Stimulated activated CD4-positive, alpha-beta T cell treated with anti-CD3 and anti-CD28 coated beads, Interleukin-12 subunit alpha, Interleukin-12 subunit beta, amount 100 ng/mL, for 24 hours (primary cell): ENCODE measurements at regions not wholly inside any gene's neighbourhood (a gene's known extent, or its start where the extent isn't known, plus 50 kb on each side); places are given as distances from the start of the nearest gene placed in this dataset.

Experiments used
- DNase-seq, 2 experiments: peaks; one replicate each; pipeline ENCODE4 v3.0.0-alpha.2; 2020; ENCODE audit warnings: low read depth in 2 of 2

DNA sequence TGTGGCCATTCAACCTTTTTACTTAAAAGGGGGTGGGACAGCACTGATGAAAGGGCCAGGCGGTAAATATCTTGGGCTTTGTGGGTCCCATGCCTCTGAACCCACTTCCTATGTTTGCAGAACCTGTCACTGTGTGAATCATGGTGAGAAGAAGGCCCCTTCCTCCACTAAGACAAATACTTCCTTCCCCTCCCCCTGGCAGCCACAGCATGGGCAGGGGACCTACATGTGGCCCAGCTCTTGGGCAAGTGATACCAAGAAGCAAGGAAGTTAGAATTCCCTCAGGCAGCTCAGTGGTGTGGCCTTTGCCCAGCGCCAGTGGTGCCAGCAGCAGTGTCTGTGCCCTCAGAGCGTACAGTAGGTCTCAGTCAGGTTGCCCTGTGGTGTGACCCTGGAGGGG, 168.6 kb downstream of the TRIM33 start:
- DNase-seq: no peak

DNA sequence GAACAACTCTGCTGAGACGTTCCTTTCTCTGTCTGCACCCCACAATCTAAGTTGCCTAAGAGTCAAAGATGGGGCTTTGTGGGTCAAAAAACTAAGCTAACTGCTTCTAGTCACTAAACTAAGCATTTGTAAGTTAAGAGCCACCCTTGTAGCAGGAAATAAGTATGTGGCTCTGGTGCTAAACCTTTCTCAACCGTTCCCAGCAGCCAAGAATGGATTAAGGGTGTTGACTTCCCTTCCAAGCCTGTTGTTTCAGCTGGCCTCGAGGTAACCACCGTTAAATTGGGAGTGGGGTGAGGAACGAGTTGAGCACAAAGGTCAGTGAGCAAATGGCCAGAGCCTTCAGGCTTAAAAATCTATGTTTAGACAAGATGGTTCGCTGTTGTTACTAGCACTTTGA, 169.1 kb downstream of the TRIM33 start:
- no peak for DNase-seq

DNA sequence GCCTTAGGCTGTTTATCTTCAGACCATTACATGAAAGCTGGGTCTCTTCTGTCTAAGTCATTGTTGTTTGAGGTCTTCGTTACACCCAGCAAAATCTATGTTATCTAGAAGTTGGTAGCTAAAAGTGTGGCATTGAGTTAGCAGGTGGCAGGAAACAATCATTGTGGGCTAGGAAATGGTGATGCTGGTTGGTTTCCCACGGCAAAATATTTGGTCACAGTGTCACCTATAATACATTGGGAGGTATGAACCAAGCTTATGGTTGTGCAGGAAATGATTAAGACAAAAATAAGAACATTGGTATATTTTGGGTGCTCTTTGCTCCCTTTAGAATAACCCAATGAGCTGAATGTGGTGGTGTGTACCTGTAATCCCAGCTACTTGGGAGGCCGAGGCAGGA, 169.7 kb downstream of the TRIM33 start:
- DNase-seq: no peak

DNA sequence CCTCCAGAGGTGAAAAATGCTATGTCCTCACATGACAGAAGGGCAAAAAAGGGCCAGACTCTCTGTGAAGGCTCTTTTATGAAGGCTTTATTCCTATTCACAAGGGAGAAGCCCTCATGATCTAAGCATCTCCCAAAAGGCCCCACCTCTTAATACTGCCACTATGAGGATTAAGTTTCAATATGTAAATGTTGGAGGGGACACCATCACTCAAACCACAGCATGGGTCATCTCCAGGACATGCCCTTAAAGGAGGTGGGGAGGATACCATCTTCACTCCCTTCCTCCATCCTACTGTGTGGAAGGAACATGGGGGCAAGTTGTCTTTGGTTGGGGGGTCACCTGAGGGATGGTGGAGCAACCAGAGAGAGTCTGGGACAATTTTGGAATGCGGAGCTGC, 170.1 kb downstream of the TRIM33 start:
- DNase-seq: no peak

DNA sequence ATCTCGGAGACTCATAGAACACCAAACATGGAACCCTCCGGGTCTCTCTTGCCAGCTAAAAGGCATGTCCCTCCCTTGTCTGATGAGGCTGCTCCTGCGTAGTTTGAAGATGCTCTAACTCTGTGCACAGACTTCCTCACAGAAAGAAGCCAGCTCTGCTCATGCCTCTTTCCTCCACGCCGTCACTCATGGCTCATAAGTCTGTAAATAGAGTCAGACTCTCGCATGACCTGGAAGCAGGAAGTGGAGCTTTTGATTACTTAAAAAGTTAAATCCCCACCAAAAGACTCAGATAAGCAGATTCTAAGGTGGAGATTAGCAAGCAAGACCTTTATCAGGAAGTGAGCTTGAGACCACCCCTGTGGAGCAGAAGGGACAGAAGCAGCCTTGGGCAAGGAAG, 171.6 kb downstream of the TRIM33 start:
- DNase-seq: no peak

DNA sequence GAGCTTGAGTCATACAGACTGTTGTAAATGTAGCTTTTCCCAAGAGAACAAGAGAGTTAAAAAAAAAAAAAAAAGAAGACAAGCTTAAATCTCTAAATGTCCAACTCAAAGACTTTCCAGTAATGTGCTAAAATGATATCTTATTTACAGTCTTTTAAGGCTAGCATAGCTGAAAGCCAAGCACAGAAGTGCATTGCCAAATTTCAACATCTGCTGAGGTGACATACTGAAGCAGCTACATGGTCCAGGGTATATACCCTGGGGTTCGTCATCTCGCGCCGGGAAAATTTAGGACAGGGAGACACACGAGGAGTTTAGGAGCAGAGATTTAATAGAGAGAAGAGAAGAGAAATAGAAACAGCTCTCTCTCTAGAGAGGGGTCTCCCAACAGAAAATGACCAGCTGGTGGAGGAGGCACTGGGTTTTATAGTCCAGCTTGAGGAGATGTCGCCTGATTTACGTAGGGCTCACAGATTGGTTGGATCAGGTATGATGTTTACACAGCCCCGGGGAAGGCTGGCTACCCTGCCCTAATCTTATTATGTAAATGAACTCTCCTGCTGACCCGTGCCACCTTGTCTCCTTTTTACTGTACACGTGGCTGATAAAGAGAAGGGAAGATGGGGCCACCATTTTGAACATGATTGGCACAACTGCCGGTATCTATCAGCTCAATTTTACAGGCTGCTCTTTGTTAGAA, 172.7 kb downstream of the TRIM33 start:
- no peak for DNase-seq

DNA sequence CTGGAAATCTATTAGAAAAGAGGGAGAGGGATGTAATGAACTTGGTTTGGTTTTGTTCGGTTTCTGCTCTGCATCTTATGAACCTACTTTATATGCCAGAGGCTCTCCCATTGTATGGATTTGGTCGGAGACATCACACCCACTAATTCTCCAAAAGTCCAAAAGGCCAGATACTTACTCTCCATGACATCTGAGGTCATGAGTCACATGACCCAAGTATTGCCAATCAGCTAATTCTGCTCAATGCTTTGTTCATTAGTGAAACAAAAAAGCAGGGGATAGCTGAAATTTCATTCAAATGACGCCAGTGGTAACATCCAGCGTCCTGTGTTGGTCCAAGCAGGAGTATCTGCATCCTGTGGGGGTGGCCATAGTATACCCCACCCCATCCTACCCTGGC, 173.6 kb downstream of the TRIM33 start:
- no peak for DNase-seq

DNA sequence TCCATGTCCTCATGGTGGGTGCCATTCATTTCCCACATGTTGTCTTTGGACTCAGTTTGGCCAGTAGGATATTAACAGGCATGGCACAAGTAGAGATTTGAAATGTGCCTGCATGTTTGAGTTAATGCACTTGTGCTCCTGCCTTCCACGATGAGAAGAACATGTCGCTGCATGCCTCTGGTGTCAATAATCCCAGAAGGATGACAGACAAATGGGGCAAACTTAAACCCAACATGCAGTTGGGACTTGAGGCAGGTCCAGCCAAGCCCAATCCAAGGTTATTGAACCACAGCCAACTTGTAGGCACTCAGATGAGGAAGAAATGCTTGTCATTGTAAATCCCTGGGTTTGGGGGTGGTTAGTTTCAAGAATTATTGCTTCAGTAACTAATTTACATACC, 174.6 kb downstream of the TRIM33 start:
- DNase-seq: no peak

DNA sequence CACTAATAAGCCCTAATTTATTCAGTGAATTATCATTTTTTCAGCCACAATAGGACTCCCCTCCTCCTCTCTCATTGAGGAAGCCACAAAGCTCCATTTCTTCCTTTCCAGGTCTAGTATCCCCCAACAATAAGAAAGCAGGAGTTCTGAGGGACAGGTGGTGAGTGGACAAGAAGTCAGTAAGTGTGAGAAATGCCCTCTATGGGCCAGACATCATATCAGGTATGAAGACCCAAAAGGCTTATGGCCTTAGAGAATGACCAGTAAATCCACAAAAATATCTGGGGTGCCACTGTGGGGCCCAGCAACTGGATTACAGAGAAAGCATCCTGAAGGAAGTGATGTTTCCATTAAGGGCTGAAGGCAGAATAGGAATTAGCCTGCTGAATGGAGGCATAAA, 175.7 kb downstream of the TRIM33 start:
- DNase-seq: no peak

DNA sequence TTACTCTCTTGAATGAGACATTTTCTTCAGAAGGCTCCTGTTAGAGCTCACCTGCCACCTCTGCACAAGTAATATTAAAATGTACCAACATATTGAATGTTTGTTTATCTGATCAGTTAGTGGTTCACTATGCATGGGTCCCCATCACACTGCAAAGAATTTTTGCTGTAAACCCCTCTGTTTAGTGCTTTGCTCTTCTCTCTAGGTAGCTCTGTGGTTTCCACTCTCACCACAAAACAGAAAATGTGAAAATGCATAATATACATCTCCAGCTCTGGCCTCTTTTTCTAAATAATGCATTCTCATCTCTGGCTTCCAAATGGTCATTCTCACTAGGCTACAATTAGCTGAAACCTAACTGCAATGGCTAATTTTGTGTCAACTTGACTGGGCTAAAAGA, 176.7 kb downstream of the TRIM33 start:
- DNase-seq: no peak

DNA sequence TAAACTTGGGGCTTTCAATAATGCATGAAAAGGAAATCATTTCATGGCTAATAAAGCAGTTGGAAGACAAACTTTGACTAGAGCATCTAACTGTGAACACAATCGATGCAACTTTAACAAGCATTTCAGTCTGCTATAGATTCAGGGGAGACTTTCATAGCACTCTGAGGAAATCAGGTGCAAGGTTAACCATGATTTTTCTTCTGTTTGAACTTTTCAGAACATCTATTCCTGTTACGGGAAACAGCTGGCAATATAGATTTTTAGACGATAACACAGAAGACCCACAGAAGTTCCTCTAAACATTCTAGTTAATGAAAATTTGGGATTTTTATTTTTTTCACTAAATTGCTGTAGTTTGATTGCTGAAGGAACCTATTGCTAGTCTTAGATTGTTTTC, 177.3 kb downstream of the TRIM33 start:
- no peak for DNase-seq

DNA sequence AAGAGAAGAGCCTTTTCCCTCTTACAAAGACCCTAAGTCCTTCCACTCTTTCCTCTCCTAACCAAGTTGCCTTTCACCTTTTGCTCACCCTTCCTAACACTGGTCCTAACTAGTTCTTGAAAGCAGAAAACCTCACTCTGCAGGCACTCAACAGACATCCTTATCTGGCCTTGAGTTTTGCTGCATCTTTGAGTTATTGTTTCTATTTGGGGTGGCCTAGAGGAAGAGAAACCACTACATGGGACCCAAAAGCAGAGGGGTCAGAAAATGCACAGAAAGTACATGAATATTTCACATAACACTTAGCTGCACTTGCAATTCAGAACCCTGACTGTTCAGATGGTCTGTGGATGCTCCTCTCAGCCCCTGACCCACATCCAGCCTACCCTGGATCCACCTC, 178.3 kb upstream of the SYT6 start:
- DNase-seq: no peak

DNA sequence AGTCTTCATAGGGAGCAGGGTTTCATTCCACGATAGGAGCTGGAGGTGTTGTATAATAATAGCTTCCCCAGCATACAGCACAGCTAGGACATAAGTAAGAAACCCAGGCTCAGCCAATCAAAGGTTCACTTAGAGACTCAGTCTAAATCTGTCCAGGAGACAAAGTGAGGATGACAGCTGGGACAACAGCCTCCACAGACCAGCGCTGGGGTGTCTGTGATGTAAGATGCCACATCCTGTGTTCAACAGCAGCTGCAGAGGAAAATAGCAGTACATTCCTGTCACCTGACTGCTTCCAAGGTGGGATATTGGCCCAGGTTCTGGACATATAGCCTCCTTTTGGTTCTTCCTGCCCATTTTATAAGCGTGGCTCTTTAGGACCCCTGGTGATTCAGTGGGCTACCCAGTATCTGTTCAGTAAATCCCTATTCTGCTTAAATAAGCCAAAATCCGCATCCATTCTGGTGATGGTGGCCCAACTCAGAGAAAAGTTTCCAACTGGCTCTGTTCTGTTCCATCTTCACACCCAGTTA, 176.8 kb upstream of the SYT6 start:
- no peak for DNase-seq

DNA sequence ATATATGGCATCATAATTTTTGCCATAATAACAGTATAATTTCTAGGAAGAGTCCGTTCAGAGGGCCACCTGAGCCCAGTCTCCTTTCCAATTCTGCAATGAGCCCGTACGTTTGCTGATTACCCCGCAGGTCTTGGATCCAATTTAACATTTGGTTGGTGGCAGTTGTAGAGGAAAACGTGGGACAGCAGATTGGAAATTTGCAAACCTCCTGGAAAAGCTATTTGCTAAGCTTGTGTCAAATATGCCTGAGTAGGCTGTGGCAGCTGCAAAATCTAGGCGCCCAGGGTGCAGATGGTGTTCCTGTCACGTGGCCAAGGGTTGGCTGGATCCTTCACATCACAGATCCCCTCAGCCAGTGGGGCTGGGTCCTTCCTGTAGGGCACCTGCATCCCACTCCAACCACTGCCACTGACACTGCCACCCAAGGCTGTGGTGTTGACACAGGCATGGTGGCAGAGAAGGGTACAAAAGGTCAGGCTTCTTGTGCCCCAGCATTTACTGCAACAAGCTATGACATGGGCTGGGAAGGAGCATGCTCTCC, 174.8 kb upstream of the SYT6 start:
- DNase-seq: no peak

DNA sequence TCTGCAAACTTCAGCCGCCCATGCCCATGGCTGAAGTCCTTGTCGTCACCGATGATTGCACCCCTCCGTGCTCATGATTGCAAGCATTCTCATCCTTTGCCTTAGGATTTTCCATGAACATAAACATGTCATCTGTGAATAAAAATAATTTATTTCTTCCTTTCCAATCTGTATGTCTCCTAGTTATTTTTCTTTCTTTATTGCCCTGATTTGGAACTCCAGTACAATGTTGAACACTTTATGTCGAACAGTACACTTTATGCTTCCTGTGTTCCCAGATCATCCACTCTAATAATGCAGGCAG, 170.9 kb upstream of the SYT6 start:
- DNase-seq: no peak

DNA sequence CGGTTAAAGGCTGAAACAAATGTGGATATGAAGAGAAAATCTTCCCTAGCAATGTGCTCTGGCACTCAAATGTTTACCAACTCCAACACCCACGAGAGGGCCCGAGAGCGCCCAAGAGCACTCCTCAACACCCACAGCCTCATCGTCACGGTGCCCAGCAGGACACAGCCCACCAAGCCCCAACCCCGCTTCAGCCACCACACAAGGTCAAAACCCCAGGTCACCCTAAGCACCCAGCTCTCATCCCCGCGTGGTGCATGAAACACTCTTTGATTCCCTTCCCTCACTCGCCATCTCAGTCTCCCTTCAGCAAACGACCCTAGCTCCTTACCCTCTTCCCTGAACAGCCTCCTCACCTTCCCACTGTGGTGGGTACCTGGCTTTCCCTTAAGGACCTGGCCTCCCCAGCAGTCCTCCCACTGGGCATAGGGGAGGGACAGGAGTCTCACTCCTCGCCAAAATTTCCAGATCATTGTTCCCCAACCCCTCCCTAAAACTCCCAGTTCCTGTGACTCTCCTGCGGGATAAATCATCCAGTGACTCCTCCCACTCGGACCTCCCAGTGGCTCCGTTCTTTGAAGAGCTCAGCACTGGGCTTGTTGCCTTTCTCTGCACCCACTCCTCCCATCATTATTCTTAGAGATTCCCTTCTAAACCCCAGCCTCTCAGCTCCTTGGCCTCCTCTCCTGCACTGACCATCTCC, 170.4 kb upstream of the SYT6 start:
- no peak for DNase-seq

DNA sequence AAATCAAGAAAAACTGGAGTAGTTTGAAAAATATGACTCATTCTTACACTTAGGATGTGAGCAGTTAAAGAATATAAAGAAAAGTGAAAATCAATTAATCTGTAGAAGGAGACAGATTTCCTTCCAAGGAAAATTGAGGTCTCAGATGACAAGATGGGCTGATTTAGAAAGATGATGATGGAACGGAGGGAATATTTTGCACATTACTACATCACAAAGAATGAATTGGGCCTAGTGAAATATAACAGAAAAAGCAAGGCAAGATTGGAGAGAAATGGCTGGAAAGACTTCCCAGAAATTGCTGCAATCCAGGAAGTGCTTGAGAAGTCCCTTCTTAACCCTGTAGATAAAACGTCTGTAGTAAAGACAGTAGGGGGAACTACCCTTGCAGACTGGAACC, 169.1 kb upstream of the SYT6 start:
- no peak for DNase-seq

DNA sequence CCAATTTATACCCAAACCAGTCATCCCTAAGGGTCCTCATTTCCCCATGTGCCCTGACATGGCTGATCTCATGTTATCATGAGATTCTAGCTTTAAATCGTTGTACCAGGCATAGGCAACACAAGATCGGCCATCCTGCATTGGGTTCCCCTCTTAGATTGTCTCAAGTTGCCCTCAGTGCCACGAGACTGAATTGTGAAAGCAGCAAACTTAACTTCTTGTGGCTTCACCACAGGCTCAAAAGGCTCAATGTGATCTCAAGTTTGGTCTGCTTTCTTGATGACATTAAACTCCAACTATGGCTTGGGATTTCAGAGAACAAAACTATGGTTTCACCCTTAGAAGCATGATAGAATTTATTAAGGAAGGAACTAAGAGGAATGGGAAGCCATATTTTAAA, 168.5 kb upstream of the SYT6 start:
- no peak for DNase-seq

DNA sequence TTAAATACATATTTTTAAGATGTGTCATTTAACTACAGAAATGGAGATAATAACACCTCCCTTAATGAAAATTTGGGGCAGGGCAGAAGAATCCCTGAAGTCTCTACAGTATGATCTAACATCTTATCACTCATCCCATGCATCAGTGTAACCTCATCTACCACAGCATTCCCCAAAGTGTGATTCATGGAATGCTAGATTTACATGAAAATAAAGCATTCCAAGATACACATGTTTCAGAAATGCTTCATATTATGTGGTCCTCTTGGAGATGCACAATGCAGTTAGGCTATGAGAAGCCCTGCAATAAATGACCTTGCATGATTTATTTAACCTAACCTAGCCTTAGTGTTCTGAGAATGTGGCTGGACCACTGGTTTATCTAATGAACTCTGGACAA, 166.9 kb upstream of the SYT6 start:
- DNase-seq: no peak

DNA sequence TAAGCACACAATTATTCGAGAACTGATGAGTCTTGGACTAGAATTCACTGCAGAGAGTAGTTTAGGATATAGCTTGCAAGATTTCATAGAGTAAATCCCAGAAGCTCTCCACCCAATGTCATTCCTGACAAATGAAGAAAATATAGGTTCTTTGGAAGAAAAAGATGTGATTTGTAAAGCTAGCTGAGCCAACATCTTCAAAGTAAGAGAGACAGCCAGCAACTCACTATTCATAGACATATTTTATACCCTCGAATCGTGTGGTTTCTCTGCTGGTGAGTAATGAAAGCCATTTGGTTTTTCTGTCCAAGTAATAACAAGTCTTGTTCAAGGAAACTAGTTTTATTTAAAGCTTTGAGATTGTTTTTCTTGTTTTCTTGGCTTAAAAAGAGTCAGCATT, 165.7 kb upstream of the SYT6 start:
- DNase-seq: no peak

DNA sequence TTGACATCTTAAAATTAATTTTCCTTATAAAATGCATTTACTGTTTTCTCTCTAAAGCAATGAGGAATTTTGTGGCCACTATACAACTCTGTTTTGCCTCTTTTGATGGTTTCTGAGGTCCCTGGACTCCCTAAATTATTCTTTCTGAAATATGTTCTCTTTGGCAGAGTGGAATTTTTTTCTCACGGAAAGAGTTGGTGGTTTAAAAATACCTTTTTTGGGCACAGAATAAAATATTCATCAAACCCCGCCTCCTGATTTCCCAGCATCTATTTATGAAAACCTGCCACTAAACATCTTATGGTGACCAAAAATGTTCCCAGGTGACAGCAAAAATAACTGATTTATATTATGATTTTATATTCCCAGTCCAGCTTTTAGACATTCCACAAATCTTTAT, 165.3 kb upstream of the SYT6 start:
- DNase-seq: no peak

DNA sequence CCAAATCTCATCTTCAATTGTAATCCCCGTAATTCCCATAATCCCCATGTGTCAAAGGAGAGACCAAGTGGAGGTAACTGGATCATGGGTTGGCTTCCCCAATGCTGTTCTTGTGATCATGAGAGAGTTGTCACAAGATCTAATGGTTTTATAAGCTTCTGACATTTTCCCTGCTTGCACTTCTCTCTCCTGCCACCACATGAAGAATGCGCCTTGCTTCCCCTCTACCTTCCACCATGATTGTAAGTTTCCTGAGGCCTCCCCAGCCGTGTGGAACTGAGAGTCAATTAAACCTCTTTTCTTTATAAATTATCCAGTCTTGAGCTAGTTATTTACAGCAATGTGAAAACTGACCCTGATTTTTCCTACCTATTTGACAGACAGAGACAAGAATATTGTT, 162.5 kb upstream of the SYT6 start:
- no peak for DNase-seq

DNA sequence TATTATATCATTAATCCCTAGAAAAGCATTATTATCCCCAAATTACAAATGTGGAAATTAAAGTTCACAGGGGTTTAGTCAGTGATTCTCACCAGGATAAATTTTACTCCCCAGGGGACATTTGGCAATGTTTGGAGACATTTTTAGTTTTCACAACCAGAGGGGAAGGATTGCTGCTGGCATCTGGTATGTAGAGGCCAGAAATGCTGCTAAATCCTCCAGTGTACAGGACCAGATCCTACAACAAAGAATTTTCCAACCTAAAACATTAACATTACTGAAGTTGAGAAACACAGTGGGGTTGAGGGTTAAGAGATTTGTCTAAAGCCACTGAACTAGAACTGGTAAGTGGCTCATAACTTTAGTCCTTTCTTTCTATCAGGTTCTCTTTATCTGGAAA, 162.0 kb upstream of the SYT6 start:
- no peak for DNase-seq

DNA sequence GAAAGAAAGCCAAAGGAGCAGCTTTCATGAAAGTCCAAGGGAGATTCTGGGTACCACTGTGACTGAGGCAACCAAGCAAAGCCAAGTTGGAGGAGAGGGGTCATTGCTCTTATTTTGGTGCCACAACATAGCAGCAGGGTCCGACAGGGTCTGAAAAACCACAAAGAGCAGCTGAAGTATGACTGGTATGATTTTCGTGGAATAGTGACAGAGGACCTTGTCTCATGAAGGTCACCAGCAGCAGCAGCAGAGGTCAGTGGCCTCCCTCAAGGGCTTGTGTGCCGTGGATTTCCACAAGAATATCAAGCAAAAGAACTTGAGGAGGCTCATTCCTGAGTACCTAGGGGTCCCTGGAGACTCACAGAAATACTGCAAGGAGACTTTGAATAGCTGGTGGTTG, 160.9 kb upstream of the SYT6 start:
- DNase-seq: no peak
